Activated CD4-positive, alpha-beta T cell treated with anti-CD3 and anti-CD28 coated beads for 36 hours (primary cell): ENCODE measurements at regions not wholly inside any gene's neighbourhood (a gene's known extent, or its start where the extent isn't known, plus 50 kb on each side); places are given as distances from the start of the nearest gene placed in this dataset.

ENCODE experiments used
- ATAC-seq: fragments of 200-7000 bp; cut with Tn5 transposase; one replicate; pipeline ENCODE4 v1.10.0; 2021; ENCODE audit warnings: mild to moderate bottlenecking, moderate library complexity
- CTCF ChIA-PET: fragments of 350-600 bp; sonication (Branson Sonifier 250); formaldehyde crosslinking; loops from one replicate; lab custom pipeline; 2021; ENCODE audit warnings: antibody characterized with exemption; lab: Charles Lee
- POLR2A ChIA-PET: fragments of 350-600 bp; sonication (Branson Sonifier 250); formaldehyde crosslinking; loops from one replicate; lab custom pipeline; 2021; ENCODE audit warnings: antibody characterized with exemption, inconsistent platforms; lab: Charles Lee
- DNase-seq: peaks from one replicate; pipeline ENCODE4 v3.0.0-alpha.2; 2020
- H3K27ac Mint-ChIP-seq: one replicate; pipeline ENCODE4 v1.8.0; 2021; ENCODE audit warnings: mixed read lengths
- H3K27me3 Mint-ChIP-seq: one replicate; pipeline ENCODE4 v1.8.0; 2021; ENCODE audit warnings: mixed read lengths
- H3K36me3 Mint-ChIP-seq: one replicate; pipeline ENCODE4 v1.8.0; 2021; ENCODE audit warnings: low read depth, mixed read lengths
- H3K4me1 Mint-ChIP-seq: one replicate; pipeline ENCODE4 v1.8.0; 2021; ENCODE audit warnings: mixed read lengths
- H3K4me3 Mint-ChIP-seq: one replicate; pipeline ENCODE4 v1.8.0; 2021; ENCODE audit warnings: mild to moderate bottlenecking, moderate library complexity, mixed read lengths
- H3K9me3 Mint-ChIP-seq: one replicate; pipeline ENCODE4 v1.8.0; 2021; ENCODE audit warnings: low read depth, mixed read lengths
- intact Hi-C, 2 experiments: fragments of 100-400 bp; cut with DNase I in 1 of 2; cut with micrococcal nuclease in 1 of 2; formaldehyde crosslinking; loops; one replicate each; pipeline versions ENCODE4 v1.14.2 to v1.15.1; 2022 to 2024; cut with DNase I, micrococcal nuclease

GRCh38 chr6:148211777-148212324 is 130.8 kb upstream of the SASH1 start:
- no peak overlapping the region for H3K27ac Mint-ChIP-seq
- ATAC-seq (no peak), DNase-seq (no peak)
- ChIA-PET CTCF (no interaction called here), POLR2A (no interaction called here)
- intact Hi-C loops, result no loop called here
- H3K36me3 Mint-ChIP-seq, result no peaks in the 10 kb centered on the region
- H3K4me3 Mint-ChIP-seq, result no peak overlapping the region
- no peaks in the 10 kb centered on the region for H3K4me1 Mint-ChIP-seq
- no peaks in the 10 kb centered on the region for H3K9me3 Mint-ChIP-seq
- peaks cover 73% of the 10 kb centered on the region for H3K27me3 Mint-ChIP-seq

- no peaks in the 10 kb centered on the region for H3K4me1 Mint-ChIP-seq
- no peaks in the 10 kb centered on the region for H3K9me3 Mint-ChIP-seq
- ChIA-PET CTCF (no interaction called here), POLR2A (no interaction called here)
- intact Hi-C loops, result no loop called here
- no peak overlapping the region for H3K27ac Mint-ChIP-seq
- no peaks in the 10 kb centered on the region for H3K36me3 Mint-ChIP-seq
- no peak overlapping the region for H3K4me3 Mint-ChIP-seq
- H3K27me3 Mint-ChIP-seq, result peaks cover 73% of the 10 kb centered on the region
- DNase-seq (no peak), ATAC-seq (no peak)
Measured at GRCh38 chr6:148212366-148212765, 130.3 kb upstream of the SASH1 start.

GRCh38 chr6:148213366-148213765 is 129.3 kb upstream of the SASH1 start:
- intact Hi-C loops, result no loop called here
- H3K4me3 Mint-ChIP-seq, result no peak overlapping the region
- peaks cover 69% of the 10 kb centered on the region for H3K27me3 Mint-ChIP-seq

GRCh38 chr6:148214667-148215066 is 128.0 kb upstream of the SASH1 start:
- Mint-ChIP-seq H3K27me3 (peaks cover 68% of the 10 kb centered on the region), H3K36me3 (no peaks in the 10 kb centered on the region)
- CTCF ChIA-PET, result interaction anchor here (0.7 to 1.3 kb wide), 3 partner anchors 35 to 45 kb away, joined by 3 to 5 read pairs (median 4); no protein-coding TSS in a partner anchor

More at GRCh38 chr6:148213366-148213765, 129.3 kb upstream of the SASH1 start:
- ChIA-PET CTCF (no interaction called here), POLR2A (no interaction called here)
- H3K27ac Mint-ChIP-seq, result no peak overlapping the region
- H3K36me3 Mint-ChIP-seq, result no peaks in the 10 kb centered on the region
- no peaks in the 10 kb centered on the region for H3K4me1 Mint-ChIP-seq
- DNase-seq (no peak), ATAC-seq (no peak)
- H3K9me3 Mint-ChIP-seq, result no peaks in the 10 kb centered on the region

GRCh38 chr6:148217051-148217450 is 125.6 kb upstream of the SASH1 start:
- Mint-ChIP-seq H3K9me3 (no peaks in the 10 kb centered on the region), H3K4me1 (no peaks in the 10 kb centered on the region), H3K4me3 (no peak overlapping the region), H3K36me3 (no peaks in the 10 kb centered on the region), H3K27ac (no peak overlapping the region), H3K27me3 (peaks cover 63% of the 10 kb centered on the region)
- ATAC-seq (no peak), DNase-seq (no peak)
- intact Hi-C loops, result loop anchor here in 1 of 2 experiments (5.0 kb wide), 1 partner anchor 440 kb away; no protein-coding TSS in a partner anchor
- POLR2A ChIA-PET, result no interaction called here
- CTCF ChIA-PET, result no interaction called here

More at GRCh38 chr6:148214667-148215066, 128.0 kb upstream of the SASH1 start:
- intact Hi-C loops, result loop anchor here in 1 of 2 experiments (5.0 kb wide), 1 partner anchor 443 kb away; no protein-coding TSS in a partner anchor
- Mint-ChIP-seq H3K4me3 (no peak overlapping the region), H3K27ac (no peak overlapping the region), H3K9me3 (no peaks in the 10 kb centered on the region), H3K4me1 (no peaks in the 10 kb centered on the region)
- DNase-seq (no peak), ATAC-seq (no peak)
- POLR2A ChIA-PET, result no interaction called here

GRCh38 chr6:148217921-148218320 is 124.7 kb upstream of the SASH1 start:
- Mint-ChIP-seq H3K36me3 (no peaks in the 10 kb centered on the region), H3K9me3 (no peaks in the 10 kb centered on the region), H3K27ac (no peak overlapping the region), H3K4me3 (no peak overlapping the region), H3K27me3 (peaks cover 60% of the 10 kb centered on the region), H3K4me1 (no peaks in the 10 kb centered on the region)
- no peak for DNase-seq
- CTCF ChIA-PET, result interaction anchor here (0.6 kb wide), 1 partner anchor 342 kb away, joined by 3 read pairs; no protein-coding TSS in a partner anchor
- POLR2A ChIA-PET, result no interaction called here
- intact Hi-C loops, result loop anchor here in 1 of 2 experiments (5.0 kb wide), 1 partner anchor 439 kb away; no protein-coding TSS in a partner anchor
- ATAC-seq, result no peak

GRCh38 chr6:148218542-148219258 is 123.9 kb upstream of the SASH1 start:
- intact Hi-C loops, result loop anchor here in 1 of 2 experiments (5.0 kb wide), 1 partner anchor 439 kb away; no protein-coding TSS in a partner anchor
- H3K4me1 Mint-ChIP-seq, result no peaks in the 10 kb centered on the region
- H3K4me3 Mint-ChIP-seq, result no peak overlapping the region
- DNase-seq (no peak), ATAC-seq (no peak)
- no peaks in the 10 kb centered on the region for H3K36me3 Mint-ChIP-seq
- no peaks in the 10 kb centered on the region for H3K9me3 Mint-ChIP-seq
- peaks cover 55% of the 10 kb centered on the region for H3K27me3 Mint-ChIP-seq
- no peak overlapping the region for H3K27ac Mint-ChIP-seq
- ChIA-PET POLR2A (no interaction called here), CTCF (no interaction called here)

- no peaks in the 10 kb centered on the region for H3K4me1 Mint-ChIP-seq
- no peaks in the 10 kb centered on the region for H3K9me3 Mint-ChIP-seq
- H3K4me3 Mint-ChIP-seq, result no peak overlapping the region
- ChIA-PET POLR2A (no interaction called here), CTCF (no interaction called here)
- peaks cover 46% of the 10 kb centered on the region for H3K27me3 Mint-ChIP-seq
- no peak overlapping the region for H3K27ac Mint-ChIP-seq
- H3K36me3 Mint-ChIP-seq, result no peaks in the 10 kb centered on the region
- no peak for DNase-seq
- intact Hi-C loops, result no loop called here
- ATAC-seq, result no peak
Measured at GRCh38 chr6:148221196-148221979, 121.2 kb upstream of the SASH1 start.

GRCh38 chr6:148222376-148222775 is 120.3 kb upstream of the SASH1 start:
- ATAC-seq (no peak), DNase-seq (no peak)
- Mint-ChIP-seq H3K27ac (no peak overlapping the region), H3K9me3 (no peaks in the 10 kb centered on the region), H3K27me3 (peaks cover 45% of the 10 kb centered on the region), H3K36me3 (no peaks in the 10 kb centered on the region), H3K4me3 (no peak overlapping the region), H3K4me1 (no peaks in the 10 kb centered on the region)
- POLR2A ChIA-PET, result no interaction called here
- intact Hi-C loops, result no loop called here
- CTCF ChIA-PET, result no interaction called here

GRCh38 chr6:148222846-148223245 is 119.8 kb upstream of the SASH1 start:
- no peaks in the 10 kb centered on the region for H3K4me1 Mint-ChIP-seq
- ATAC-seq, result no peak
- peaks cover 48% of the 10 kb centered on the region for H3K27me3 Mint-ChIP-seq
- intact Hi-C loops, result no loop called here
- H3K4me3 Mint-ChIP-seq, result no peak overlapping the region
- H3K36me3 Mint-ChIP-seq, result no peaks in the 10 kb centered on the region
- ChIA-PET CTCF (no interaction called here), POLR2A (no interaction called here)
- no peak for DNase-seq
- H3K9me3 Mint-ChIP-seq, result no peaks in the 10 kb centered on the region
- no peak overlapping the region for H3K27ac Mint-ChIP-seq

GRCh38 chr6:148223424-148223842 is 119.2 kb upstream of the SASH1 start:
- H3K4me1 Mint-ChIP-seq, result no peaks in the 10 kb centered on the region
- peaks cover 42% of the 10 kb centered on the region for H3K27me3 Mint-ChIP-seq
- no peak overlapping the region for H3K27ac Mint-ChIP-seq
- DNase-seq (no peak), ATAC-seq (no peak)
- intact Hi-C loops, result no loop called here
- ChIA-PET CTCF (interaction anchor here (0.6 kb wide), 2 partner anchors 250 to 485 kb away, joined by 3 read pairs; no protein-coding TSS in a partner anchor), POLR2A (no interaction called here)
- H3K4me3 Mint-ChIP-seq, result no peak overlapping the region
- no peaks in the 10 kb centered on the region for H3K9me3 Mint-ChIP-seq
- no peaks in the 10 kb centered on the region for H3K36me3 Mint-ChIP-seq
